ENCODE measurements at regions not wholly inside any gene's neighbourhood (a gene's known extent, or its start where the extent isn't known, plus 50 kb on each side); places are given as distances from the start of the nearest gene placed in this dataset.

DNA sequence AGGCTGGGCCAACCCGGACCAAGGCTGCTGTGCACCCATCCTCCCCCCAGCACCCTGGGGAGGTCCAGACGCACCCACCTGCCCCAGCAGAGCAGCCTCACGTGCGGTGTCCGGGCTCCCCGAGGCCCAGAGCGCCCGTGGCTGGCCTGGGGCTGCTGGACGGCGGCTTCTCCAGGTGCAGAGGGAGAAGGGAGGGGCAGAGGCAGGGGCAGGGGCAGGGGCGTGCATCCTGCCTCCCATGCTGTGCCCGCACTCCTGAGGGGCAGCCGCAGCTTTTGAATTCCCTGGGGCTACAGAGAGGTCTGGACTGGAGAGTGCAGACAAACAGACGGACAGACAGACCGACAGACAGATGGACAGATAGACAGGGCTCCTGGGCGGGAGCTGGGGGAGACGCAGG, 83.6 kb upstream of the PRR5 start:
- peaks cover 0 to 18% (median 6%) of the 10 kb centered on the region in 9 donors for H3K4me1 ChIP-seq
- ATAC-seq (no peak), DNase-seq (no peak)
- no peaks in the 10 kb centered on the region for H3K36me3 ChIP-seq
- peaks cover 0 to 32% (median 21%) of the 10 kb centered on the region in 7 donors for H3K27me3 ChIP-seq
- no peak overlapping the region for H3K4me3 ChIP-seq
- TF ChIP-seq, protein P1, sequence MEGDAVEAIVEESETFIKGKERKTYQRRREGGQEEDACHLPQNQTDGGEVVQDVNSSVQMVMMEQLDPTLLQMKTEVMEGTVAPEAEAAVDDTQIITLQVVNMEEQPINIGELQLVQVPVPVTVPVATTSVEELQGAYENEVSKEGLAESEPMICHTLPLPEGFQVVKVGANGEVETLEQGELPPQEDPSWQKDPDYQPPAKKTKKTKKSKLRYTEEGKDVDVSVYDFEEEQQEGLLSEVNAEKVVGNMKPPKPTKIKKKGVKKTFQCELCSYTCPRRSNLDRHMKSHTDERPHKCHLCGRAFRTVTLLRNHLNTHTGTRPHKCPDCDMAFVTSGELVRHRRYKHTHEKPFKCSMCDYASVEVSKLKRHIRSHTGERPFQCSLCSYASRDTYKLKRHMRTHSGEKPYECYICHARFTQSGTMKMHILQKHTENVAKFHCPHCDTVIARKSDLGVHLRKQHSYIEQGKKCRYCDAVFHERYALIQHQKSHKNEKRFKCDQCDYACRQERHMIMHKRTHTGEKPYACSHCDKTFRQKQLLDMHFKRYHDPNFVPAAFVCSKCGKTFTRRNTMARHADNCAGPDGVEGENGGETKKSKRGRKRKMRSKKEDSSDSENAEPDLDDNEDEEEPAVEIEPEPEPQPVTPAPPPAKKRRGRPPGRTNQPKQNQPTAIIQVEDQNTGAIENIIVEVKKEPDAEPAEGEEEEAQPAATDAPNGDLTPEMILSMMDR (IDR thresholded peaks at IDR 0.05), result no peak
- WGBS, 2 donors, result 62 to 66% methylated on average over 17 of the region's 17 CpGs
- no peak overlapping the region for H3K27ac ChIP-seq
- H3K9me3 ChIP-seq, result peaks cover 0 to 21% (median 6%) of the 10 kb centered on the region in 11 donors
- intact Hi-C loops (cut with DNase I), result no loop called here

DNA sequence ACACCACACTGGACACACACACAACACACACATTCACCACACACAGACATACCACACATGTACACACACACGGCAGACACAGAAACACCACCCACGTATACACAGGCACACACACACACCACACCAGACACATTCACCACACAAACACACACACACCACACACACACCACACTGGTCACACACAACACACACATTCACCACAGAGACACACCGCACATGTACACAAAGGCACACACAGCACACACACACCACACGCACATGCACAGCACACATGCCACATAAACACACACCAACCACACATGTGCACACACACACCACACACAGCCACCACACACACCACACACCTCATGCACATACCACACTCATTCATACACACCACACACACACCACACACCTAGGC, 84.2 kb upstream of the PRR5 start:
- DNase-seq, result no peak
- whole genome bisulfite sequencing, 2 donors, result 93 to 94% methylated on average over 4 of the region's 4 CpGs
- Histone ChIP-seq H3K4me3 (no peak overlapping the region), H3K36me3 (no peaks in the 10 kb centered on the region), H3K9me3 (peaks cover 0 to 26% (median 11%) of the 10 kb centered on the region in 11 donors), H3K27me3 (peaks cover 0 to 32% (median 21%) of the 10 kb centered on the region in 7 donors), H3K27ac (no peak overlapping the region), H3K4me1 (peaks cover 0 to 18% (median 6%) of the 10 kb centered on the region in 9 donors)
- no peak for ATAC-seq
- TF ChIP-seq, protein P1 (IDR thresholded peaks at IDR 0.05), result no peak
- intact Hi-C loops (cut with DNase I), result no loop called here

DNA sequence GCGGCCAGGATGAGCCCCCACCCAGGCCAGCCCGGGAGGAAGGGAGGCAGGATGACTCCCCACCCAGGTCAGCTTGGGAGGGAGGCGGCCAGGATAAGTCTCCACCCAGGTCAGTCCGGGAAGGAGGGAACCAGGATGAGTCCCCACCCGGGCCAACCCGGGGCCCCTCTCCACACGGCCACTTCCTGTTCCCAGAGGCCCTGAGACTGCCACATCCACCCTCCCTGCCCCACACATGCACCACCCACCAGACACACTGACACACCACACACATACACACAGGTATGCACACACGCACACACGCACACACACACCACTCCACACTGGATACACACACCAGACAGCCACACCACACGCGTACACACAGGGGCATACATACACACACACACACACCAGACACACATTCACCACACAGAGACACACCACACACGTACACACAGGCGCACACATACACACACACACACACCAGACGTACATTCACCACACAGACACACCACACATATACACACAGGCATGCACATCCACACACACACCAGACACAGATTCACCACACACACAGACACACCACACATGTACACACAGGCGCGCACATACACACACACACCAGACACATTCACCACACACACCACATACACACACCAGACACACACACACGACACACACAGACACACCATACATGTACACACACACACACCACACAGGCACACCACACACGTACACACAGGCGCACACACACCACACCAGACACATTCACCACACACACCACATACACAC, 84.9 kb upstream of the PRR5 start:
- H3K36me3 ChIP-seq, result no peaks in the 10 kb centered on the region
- DNase-seq (peak; percentile 38 to 40), ATAC-seq (peak; percentile 23 to 78 (median 62))
- TF ChIP-seq, protein P1 (IDR thresholded peaks at IDR 0.05), result no peak
- WGBS, 2 donors, result 67% methylated on average over 19 of the region's 19 CpGs
- no peak overlapping the region for H3K27ac ChIP-seq
- peaks cover 0 to 18% (median 6%) of the 10 kb centered on the region in 9 donors for H3K4me1 ChIP-seq
- intact Hi-C loops (cut with DNase I), result no loop called here
- H3K9me3 ChIP-seq, result peaks cover 0 to 34% (median 18%) of the 10 kb centered on the region in 11 donors
- H3K27me3 ChIP-seq, result peaks cover 0 to 29% (median 21%) of the 10 kb centered on the region in 7 donors
- H3K4me3 ChIP-seq, result no peak overlapping the region

DNA sequence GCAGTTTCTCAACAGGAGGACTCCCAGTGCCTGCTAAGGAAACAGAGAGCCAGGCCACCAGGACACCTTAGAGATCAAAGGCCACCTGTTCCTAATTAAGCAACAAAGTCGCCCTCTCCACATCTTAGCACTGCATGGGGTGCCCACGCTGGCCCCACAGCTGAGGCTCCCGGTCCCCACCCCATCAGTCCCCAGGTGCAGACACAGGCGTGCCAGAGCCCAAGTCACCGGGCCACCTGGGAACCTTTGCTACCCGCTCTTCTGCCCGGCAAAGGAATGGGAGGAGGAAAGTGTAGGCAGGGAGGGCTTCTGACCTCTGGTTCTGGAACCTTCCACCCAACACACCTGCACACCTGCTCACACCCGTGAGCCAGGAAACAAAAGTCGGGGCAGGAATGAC, 85.5 kb upstream of the PRR5 start:
- TF ChIP-seq, protein P1 (IDR thresholded peaks at IDR 0.05), result no peak
- 74 to 85% methylated on average over 9 of the region's 9 CpGs for WGBS, 2 donors
- Histone ChIP-seq H3K27me3 (peaks cover 0 to 24% (median 15%) of the 10 kb centered on the region in 7 donors), H3K27ac (peak overlapping the region in 2 of 10 donors; percentile 43 to 56), H3K9me3 (peaks cover 0 to 40% (median 24%) of the 10 kb centered on the region in 11 donors), H3K4me3 (no peak overlapping the region), H3K36me3 (no peaks in the 10 kb centered on the region), H3K4me1 (peaks cover 0 to 18% (median 6%) of the 10 kb centered on the region in 9 donors)
- ATAC-seq (no peak), DNase-seq (no peak)
- intact Hi-C loops (cut with DNase I), result no loop called here
